ENCODE measurements at regions not wholly inside any gene's neighbourhood (a gene's known extent, or its start where the extent isn't known, plus 50 kb on each side); places are given as distances from the start of the nearest gene placed in this dataset.

DNA sequence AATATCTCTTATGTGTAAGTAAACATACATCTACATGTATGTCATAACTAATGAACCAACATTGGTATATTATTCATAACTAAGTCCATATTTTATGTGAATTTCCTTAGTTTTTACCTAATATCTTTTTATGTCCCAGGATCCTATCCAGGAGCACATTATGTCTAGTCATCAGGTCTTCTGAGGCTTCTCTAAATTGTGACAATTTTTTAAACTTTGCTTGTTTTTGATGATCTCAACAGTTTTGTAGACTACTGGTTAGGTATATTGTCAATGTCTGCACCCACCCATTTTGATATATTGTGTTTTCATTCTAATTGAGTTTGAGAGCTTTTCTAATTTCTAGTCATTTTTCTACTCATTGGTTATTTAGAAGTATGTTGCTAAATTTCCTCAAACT, 288.2 kb upstream of the DIO3 start:
- Mint-ChIP-seq H3K4me1 (no peaks in the 10 kb centered on the region), H3K36me3 (no peaks in the 10 kb centered on the region), H3K9me3 (peaks cover 0 to 1% (median 0%) of the 10 kb centered on the region in 3 donors), H3K27me3 (peaks cover 24 to 26% of the 10 kb centered on the region in 2 donors), H3K27ac (no peak overlapping the region), H3K4me3 (no peak overlapping the region)
- CTCF ChIA-PET = no interaction called here
- no peaks in the 10 kb centered on the region for H3K4me1 ChIP-seq (ENCODE audit: control insufficient read depth in 1 of 2, extremely low read depth in 1 of 2, insufficient read depth in 2 of 2, low read length in 2 of 2)
- no peak overlapping the region for H3K4me3 ChIP-seq (ENCODE audit: control insufficient read depth in 1 of 2, extremely low read depth in 1 of 2, low read length in 1 of 2)
- H3K9me3 ChIP-seq = no peaks in the 10 kb centered on the region
- POLR2A ChIA-PET = no interaction called here
- no peak overlapping the region for H3K27ac ChIP-seq (ENCODE audit: low read length)
- ATAC-seq (replicated peaks in 1 of 4) = no peak
- DNase-seq = no peak
- H3K27me3 ChIP-seq (replicated peaks in 1 of 2; ENCODE audit: control insufficient read depth in 2 of 2, extremely low read depth in 1 of 2, insufficient read depth in 2 of 2, low read length in 1 of 2) = peaks cover 0 to 5% of the 10 kb centered on the region in 2 experiments
- H3K36me3 ChIP-seq (ENCODE audit: control insufficient read depth in 2 of 2, extremely low read depth in 1 of 2, insufficient read depth in 1 of 2, low read length in 1 of 2) = no peaks in the 10 kb centered on the region

DNA sequence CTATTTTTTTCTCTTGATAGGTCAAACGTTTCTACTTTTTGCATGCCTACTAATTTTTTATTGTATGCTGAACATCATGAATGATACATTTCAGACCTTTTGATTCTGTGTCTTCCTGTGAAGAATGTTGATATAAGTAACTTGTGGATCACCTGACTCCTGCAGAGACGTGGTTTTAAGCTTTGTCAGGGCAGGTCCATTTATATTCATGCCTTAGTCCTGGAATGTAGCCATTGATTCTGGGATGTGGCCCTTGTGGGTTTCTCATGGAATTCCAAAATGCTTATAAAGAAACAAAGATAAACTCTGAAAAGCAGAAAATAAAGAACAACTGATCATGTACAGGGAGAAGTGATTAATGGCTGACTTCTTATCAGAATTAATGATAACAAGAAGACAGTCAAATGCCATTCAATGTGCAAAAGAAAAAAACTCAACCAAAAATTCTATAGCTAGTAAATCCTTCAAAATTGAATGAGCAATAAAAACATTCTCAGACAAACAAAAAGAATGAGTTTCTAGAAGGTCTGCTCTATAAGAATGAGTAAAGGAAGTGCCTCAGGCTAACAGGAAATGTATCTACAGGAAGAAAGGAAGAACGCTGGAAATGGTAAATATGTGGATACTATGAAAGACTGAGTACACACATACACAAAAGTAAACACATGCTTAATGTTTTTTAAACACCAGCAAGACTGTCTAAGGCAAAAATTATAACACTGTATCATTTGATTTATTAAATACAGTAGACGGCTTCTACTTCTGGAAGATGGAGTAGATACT, 284.8 kb upstream of the DIO3 start:
- H3K27me3 Mint-ChIP-seq = peaks cover 31 to 36% of the 10 kb centered on the region in 2 donors
- ATAC-seq (replicated peaks in 1 of 4) = no peak

GRCh38 chr14:101282418-101282817, 278.9 kb upstream of the DIO3 start:
- H3K27ac Mint-ChIP-seq = no peak overlapping the region
- ChIA-PET POLR2A (no interaction called here), CTCF (interaction anchor here in 1 of 2 donors (0.6 kb wide), 1 partner anchor 1771 kb away, joined by 6 read pairs; no protein-coding TSS in a partner anchor)
- no peaks in the 10 kb centered on the region for H3K36me3 Mint-ChIP-seq
- peaks cover 0 to 2% (median 0%) of the 10 kb centered on the region in 3 donors for H3K4me1 Mint-ChIP-seq
- no peak overlapping the region for H3K27ac ChIP-seq (ENCODE audit: low read length)
- WGBS (ENCODE audit: insufficient coverage) = no CpG with 5 or more reads among the region's 3 CpGs
- H3K36me3 ChIP-seq (ENCODE audit: control insufficient read depth in 2 of 2, extremely low read depth in 1 of 2, insufficient read depth in 1 of 2, low read length in 1 of 2) = no peaks in the 10 kb centered on the region
- DNase-seq = no peak
- no peak for ATAC-seq (replicated peaks in 1 of 4)
- H3K27me3 ChIP-seq (replicated peaks in 1 of 2; ENCODE audit: control insufficient read depth in 2 of 2, extremely low read depth in 1 of 2, insufficient read depth in 2 of 2, low read length in 1 of 2) = peaks cover 0 to 21% of the 10 kb centered on the region in 2 experiments
- H3K4me1 ChIP-seq (ENCODE audit: control insufficient read depth in 1 of 2, extremely low read depth in 1 of 2, insufficient read depth in 2 of 2, low read length in 2 of 2) = no peaks in the 10 kb centered on the region
- no peak overlapping the region for H3K4me3 ChIP-seq (ENCODE audit: control insufficient read depth in 1 of 2, extremely low read depth in 1 of 2, low read length in 1 of 2)
- peaks cover 26 to 42% of the 10 kb centered on the region in 2 donors for H3K27me3 Mint-ChIP-seq
- H3K9me3 Mint-ChIP-seq = peaks cover 0 to 11% (median 9%) of the 10 kb centered on the region in 3 donors
- no peaks in the 10 kb centered on the region for H3K9me3 ChIP-seq
- H3K4me3 Mint-ChIP-seq = no peak overlapping the region

More for the DNA sequence above, 284.8 kb upstream of the DIO3 start:
- Histone ChIP-seq H3K4me1 (ENCODE audit: control insufficient read depth in 1 of 2, extremely low read depth in 1 of 2, insufficient read depth in 2 of 2, low read length in 2 of 2) (no peaks in the 10 kb centered on the region), H3K27ac (ENCODE audit: low read length) (no peak overlapping the region), H3K36me3 (ENCODE audit: control insufficient read depth in 2 of 2, extremely low read depth in 1 of 2, insufficient read depth in 1 of 2, low read length in 1 of 2) (no peaks in the 10 kb centered on the region), H3K27me3 (replicated peaks in 1 of 2; ENCODE audit: control insufficient read depth in 2 of 2, extremely low read depth in 1 of 2, insufficient read depth in 2 of 2, low read length in 1 of 2) (peaks cover 0 to 5% of the 10 kb centered on the region in 2 experiments), H3K9me3 (no peaks in the 10 kb centered on the region), H3K4me3 (ENCODE audit: control insufficient read depth in 1 of 2, extremely low read depth in 1 of 2, low read length in 1 of 2) (no peak overlapping the region)
- WGBS (ENCODE audit: insufficient coverage) = 67% methylated on average over 1 of the region's 4 CpGs
- DNase-seq = no peak
- H3K27ac Mint-ChIP-seq = no peak overlapping the region
- ChIA-PET POLR2A (no interaction called here), CTCF (no interaction called here)
- H3K4me1 Mint-ChIP-seq = no peaks in the 10 kb centered on the region
- H3K9me3 Mint-ChIP-seq = peaks cover 0 to 11% (median 9%) of the 10 kb centered on the region in 3 donors
- H3K36me3 Mint-ChIP-seq = no peaks in the 10 kb centered on the region
- H3K4me3 Mint-ChIP-seq = no peak overlapping the region

GRCh38 chr14:101284711-101285110, 276.6 kb upstream of the DIO3 start:
- peaks cover 0 to 2% (median 0%) of the 10 kb centered on the region in 3 donors for H3K4me1 Mint-ChIP-seq
- Histone ChIP-seq H3K9me3 (no peaks in the 10 kb centered on the region), H3K4me1 (ENCODE audit: control insufficient read depth in 1 of 2, extremely low read depth in 1 of 2, insufficient read depth in 2 of 2, low read length in 2 of 2) (no peaks in the 10 kb centered on the region), H3K27ac (ENCODE audit: low read length) (no peak overlapping the region), H3K4me3 (ENCODE audit: control insufficient read depth in 1 of 2, extremely low read depth in 1 of 2, low read length in 1 of 2) (no peak overlapping the region), H3K27me3 (replicated peaks in 1 of 2; ENCODE audit: control insufficient read depth in 2 of 2, extremely low read depth in 1 of 2, insufficient read depth in 2 of 2, low read length in 1 of 2) (peaks cover 2 to 29% of the 10 kb centered on the region in 2 experiments), H3K36me3 (ENCODE audit: control insufficient read depth in 2 of 2, extremely low read depth in 1 of 2, insufficient read depth in 1 of 2, low read length in 1 of 2) (no peaks in the 10 kb centered on the region)
- H3K27ac Mint-ChIP-seq = no peak overlapping the region
- DNase-seq (no peak), ATAC-seq (replicated peaks in 1 of 4) (no peak)
- ChIA-PET POLR2A (no interaction called here), CTCF (no interaction called here)
- no peaks in the 10 kb centered on the region for H3K36me3 Mint-ChIP-seq
- peaks cover 35 to 45% of the 10 kb centered on the region in 2 donors for H3K27me3 Mint-ChIP-seq
- 90% methylated on average over 2 of the region's 3 CpGs for WGBS (ENCODE audit: insufficient coverage)
- peaks cover 0 to 1% (median under 1%) of the 10 kb centered on the region in 3 donors for H3K9me3 Mint-ChIP-seq
- no peak overlapping the region for H3K4me3 Mint-ChIP-seq

DNA sequence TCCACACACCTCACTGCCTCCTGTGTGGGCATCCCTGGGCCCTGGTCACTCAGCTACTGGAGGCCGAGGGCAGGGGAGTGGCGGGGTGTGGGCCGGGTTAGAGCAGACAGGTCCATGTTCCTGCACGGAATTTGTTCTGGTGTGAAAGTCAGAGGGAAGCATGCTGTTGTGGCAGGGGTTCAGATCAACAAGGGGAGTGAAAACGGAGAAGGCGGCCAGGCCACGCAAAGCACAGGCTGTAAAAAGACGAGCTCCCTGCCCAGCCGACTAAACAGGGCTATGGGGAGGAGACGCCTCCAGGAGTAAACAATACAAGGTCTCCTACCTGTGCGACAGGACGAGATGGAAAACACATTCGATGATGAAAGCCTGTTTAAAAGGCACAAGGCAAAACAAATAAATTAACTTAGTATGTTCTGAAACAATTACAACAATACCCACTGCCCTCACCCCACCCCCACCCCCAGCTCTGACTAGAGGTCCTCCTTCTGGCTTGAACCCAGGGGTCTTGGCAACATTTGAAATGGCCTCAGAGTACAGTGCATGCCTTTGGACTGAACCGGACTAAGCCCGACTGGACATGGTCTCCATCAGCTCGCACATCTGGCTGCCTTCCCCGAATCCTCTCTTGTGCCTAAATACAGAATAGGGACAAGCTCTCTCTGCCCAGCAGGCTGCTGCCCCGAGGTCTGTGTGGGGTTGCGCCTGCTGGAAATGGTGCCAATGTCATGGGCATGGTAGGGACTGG, 274.9 kb upstream of the DIO3 start:
- no peaks in the 10 kb centered on the region for H3K36me3 ChIP-seq (ENCODE audit: control insufficient read depth in 2 of 2, extremely low read depth in 1 of 2, insufficient read depth in 1 of 2, low read length in 1 of 2)
- no peaks in the 10 kb centered on the region for H3K9me3 ChIP-seq
- Mint-ChIP-seq H3K9me3 (no peaks in the 10 kb centered on the region), H3K4me3 (no peak overlapping the region), H3K36me3 (no peaks in the 10 kb centered on the region), H3K27ac (no peak overlapping the region), H3K4me1 (peaks cover 0 to 2% (median 0%) of the 10 kb centered on the region in 3 donors), H3K27me3 (peaks cover 46 to 47% of the 10 kb centered on the region in 2 donors)
- 92% methylated on average over 14 of the region's 19 CpGs for WGBS (ENCODE audit: insufficient coverage)
- CTCF ChIA-PET = no interaction called here
- POLR2A ChIA-PET = no interaction called here
- H3K4me3 ChIP-seq (ENCODE audit: control insufficient read depth in 1 of 2, extremely low read depth in 1 of 2, low read length in 1 of 2) = no peak overlapping the region
- DNase-seq (no peak), ATAC-seq (replicated peaks in 1 of 4) (no peak)
- peaks cover 2 to 34% of the 10 kb centered on the region in 2 experiments for H3K27me3 ChIP-seq (replicated peaks in 1 of 2; ENCODE audit: control insufficient read depth in 2 of 2, extremely low read depth in 1 of 2, insufficient read depth in 2 of 2, low read length in 1 of 2)
- no peak overlapping the region for H3K27ac ChIP-seq (ENCODE audit: low read length)
- no peaks in the 10 kb centered on the region for H3K4me1 ChIP-seq (ENCODE audit: control insufficient read depth in 1 of 2, extremely low read depth in 1 of 2, insufficient read depth in 2 of 2, low read length in 2 of 2)

DNA sequence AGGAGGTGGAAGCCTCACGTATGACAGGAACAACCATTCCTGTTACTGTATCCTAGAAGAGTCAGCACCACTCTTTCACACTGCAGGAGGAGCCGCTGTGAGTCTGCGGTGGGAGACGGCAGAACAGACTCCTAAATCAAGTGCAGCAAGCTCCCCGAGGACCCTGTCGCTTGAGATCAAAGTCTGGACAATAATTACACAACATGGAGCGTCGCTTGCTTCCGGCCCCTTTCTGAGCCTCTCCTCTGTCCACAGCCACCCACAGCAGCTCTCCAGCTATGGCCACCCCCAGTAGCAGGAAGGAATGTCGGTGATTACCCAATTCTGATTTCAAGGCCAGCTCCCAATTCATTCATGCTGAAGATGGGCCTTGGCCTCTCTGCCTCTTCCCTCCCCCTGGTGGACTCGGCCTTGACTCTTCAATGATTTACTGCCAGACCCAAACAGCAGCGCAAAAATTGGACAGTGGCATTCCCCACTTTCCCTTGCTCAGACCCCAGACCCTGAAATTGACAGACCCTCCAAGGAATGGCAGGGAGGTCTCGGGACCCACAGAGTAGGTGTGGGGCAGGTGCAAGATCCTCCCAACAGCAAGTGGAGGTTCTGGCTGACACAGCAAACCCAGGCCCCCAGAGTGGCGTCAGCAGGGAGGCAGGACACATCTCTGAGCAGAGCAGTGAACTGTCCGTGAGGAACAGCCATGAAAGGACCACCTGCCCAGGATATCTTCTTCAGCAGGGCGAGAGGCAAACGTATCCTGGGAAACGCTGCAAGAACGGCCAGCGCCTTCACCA, 272.7 kb upstream of the DIO3 start:
- Mint-ChIP-seq H3K27me3 (peaks cover 50 to 61% of the 10 kb centered on the region in 2 donors), H3K9me3 (no peaks in the 10 kb centered on the region), H3K4me1 (peaks cover 0 to 2% (median 0%) of the 10 kb centered on the region in 3 donors), H3K4me3 (no peak overlapping the region), H3K36me3 (no peaks in the 10 kb centered on the region), H3K27ac (no peak overlapping the region)
- no peaks in the 10 kb centered on the region for H3K36me3 ChIP-seq (ENCODE audit: control insufficient read depth in 2 of 2, extremely low read depth in 1 of 2, insufficient read depth in 1 of 2, low read length in 1 of 2)
- peaks cover 2 to 43% of the 10 kb centered on the region in 2 experiments for H3K27me3 ChIP-seq (replicated peaks in 1 of 2; ENCODE audit: control insufficient read depth in 2 of 2, extremely low read depth in 1 of 2, insufficient read depth in 2 of 2, low read length in 1 of 2)
- CTCF ChIA-PET = no interaction called here
- no peak for DNase-seq
- no peaks in the 10 kb centered on the region for H3K9me3 ChIP-seq
- no peak overlapping the region for H3K27ac ChIP-seq (ENCODE audit: low read length)
- no peaks in the 10 kb centered on the region for H3K4me1 ChIP-seq (ENCODE audit: control insufficient read depth in 1 of 2, extremely low read depth in 1 of 2, insufficient read depth in 2 of 2, low read length in 2 of 2)
- 74% methylated on average over 15 of the region's 20 CpGs for WGBS (ENCODE audit: insufficient coverage)
- POLR2A ChIA-PET = no interaction called here
- no peak overlapping the region for H3K4me3 ChIP-seq (ENCODE audit: control insufficient read depth in 1 of 2, extremely low read depth in 1 of 2, low read length in 1 of 2)
- no peak for ATAC-seq (replicated peaks in 1 of 4)

Data from T-cell (primary cell).